Cerebellar nuclear complex (tissue), 1 donor: ENCODE measurements at regions not wholly inside any gene's neighbourhood (a gene's known extent, or its start where the extent isn't known, plus 50 kb on each side); places are given as distances from the start of the nearest gene placed in this dataset.
"Not testable (repeated sequence)": the region's sequence is repeated elsewhere in the genome, so short reads cannot be mapped to it uniquely, and the experiment has no call there.

Experiments used
- DNase-seq, 2 experiments: peaks; one replicate each; lab custom pipeline; 2025; lab: John Stamatoyannopoulos, UW

GRCh38 chr2:146602383-146602782, 1242.4 kb upstream of the ACVR2A start:
- DNase-seq: no peak

GRCh38 chr2:146598791-146599190, 1246.0 kb upstream of the ACVR2A start:
- no peak for DNase-seq

- DNase-seq: no peak
Measured at GRCh38 chr2:146597291-146597690, 1247.5 kb upstream of the ACVR2A start.

- no peak for DNase-seq
Measured at GRCh38 chr2:146591908-146592307, 1252.9 kb upstream of the ACVR2A start.

- no peak for DNase-seq
Measured at GRCh38 chr2:146587291-146587713, 1257.5 kb upstream of the ACVR2A start.

GRCh38 chr2:146584316-146584715, 1260.5 kb upstream of the ACVR2A start:
- no peak for DNase-seq

- no peak for DNase-seq
Measured at GRCh38 chr2:146579147-146579930, 1265.5 kb upstream of the ACVR2A start.

GRCh38 chr2:146576339-146577111, 1268.3 kb upstream of the ACVR2A start:
- no peak for DNase-seq

- DNase-seq: no peak
Measured at GRCh38 chr2:146572598-146572997, 1272.2 kb upstream of the ACVR2A start.

- DNase-seq: no peak
Measured at GRCh38 chr2:146561996-146562395, 1282.8 kb upstream of the ACVR2A start.

- DNase-seq: no peak
Measured at GRCh38 chr2:146547236-146547635, 1297.6 kb upstream of the ACVR2A start.

- no peak for DNase-seq
Measured at GRCh38 chr2:146544701-146545100, 1300.1 kb upstream of the ACVR2A start.

- no peak for DNase-seq
Measured at GRCh38 chr2:146541896-146542295, 1302.9 kb upstream of the ACVR2A start.

- no peak for DNase-seq
Measured at GRCh38 chr2:146540271-146540932, 1304.4 kb upstream of the ACVR2A start.

GRCh38 chr2:146539739-146540138, 1305.1 kb upstream of the ACVR2A start:
- DNase-seq: not testable (repeated sequence)

- DNase-seq: no peak
Measured at GRCh38 chr2:146537477-146537876, 1307.4 kb upstream of the ACVR2A start.

- DNase-seq: no peak
Measured at GRCh38 chr2:146532509-146533147, 1312.2 kb upstream of the ACVR2A start.

GRCh38 chr2:146532009-146532408, 1312.8 kb upstream of the ACVR2A start:
- DNase-seq: no peak

GRCh38 chr2:146530886-146531285, 1313.9 kb upstream of the ACVR2A start:
- no peak for DNase-seq

GRCh38 chr2:146527166-146527565, 1317.7 kb upstream of the ACVR2A start:
- DNase-seq: no peak

GRCh38 chr2:146523196-146523595, 1321.6 kb upstream of the ACVR2A start:
- no peak for DNase-seq

- no peak for DNase-seq
Measured at GRCh38 chr2:146506851-146507250, 1338.0 kb upstream of the ACVR2A start.
